ENCODE measurements at regions not wholly inside any gene's neighbourhood (a gene's known extent, or its start where the extent isn't known, plus 50 kb on each side); places are given as distances from the start of the nearest gene placed in this dataset.

DNA sequence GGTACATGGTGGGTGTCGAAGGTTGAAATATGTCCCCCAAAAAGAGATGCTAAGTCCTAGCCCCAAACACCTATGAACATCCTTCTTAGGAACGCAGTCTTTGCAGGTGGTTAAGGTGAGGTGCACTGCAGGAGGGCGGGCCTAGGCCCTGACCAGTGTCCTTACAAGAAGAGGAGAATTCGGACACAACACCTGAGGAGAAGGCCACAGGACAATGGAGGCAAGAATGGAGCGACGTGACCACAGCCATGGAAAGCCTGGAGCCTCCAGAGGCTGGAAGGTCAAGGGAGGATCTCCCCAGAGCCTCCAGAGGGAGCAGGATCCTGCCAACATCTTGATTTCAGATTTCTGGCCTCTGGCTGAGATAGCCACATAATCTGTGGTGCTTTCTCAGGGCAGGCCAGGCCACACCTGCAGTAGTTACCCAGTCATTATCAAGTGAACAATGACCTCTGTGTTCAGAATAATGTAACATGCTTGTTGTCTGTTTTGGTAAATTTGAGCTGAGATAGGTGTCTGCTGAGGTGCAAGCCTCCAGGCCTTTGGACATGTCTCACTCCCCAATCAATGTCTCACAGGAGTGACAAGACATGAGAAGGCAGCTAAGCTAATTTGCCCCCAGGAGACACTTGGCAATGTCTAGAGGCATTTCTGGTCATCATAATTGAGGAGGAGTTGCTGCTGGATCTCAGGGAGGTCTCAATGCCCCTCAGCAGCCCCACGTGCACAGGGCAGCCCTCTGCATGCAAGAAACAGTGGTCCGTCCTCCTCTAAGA, 498.9 kb downstream of the BRD1 start:
- peak in 1 of 7 donors; percentile 13 for DNase-seq
- 73 to 82% (median 78%) methylated on average over 7 to 8 of the region's 8 CpGs for WGBS, 4 donors
- TF ChIP-seq POLR2A (IDR thresholded peaks at IDR 0.05), result no peak
- TF ChIP-seq, protein P1, sequence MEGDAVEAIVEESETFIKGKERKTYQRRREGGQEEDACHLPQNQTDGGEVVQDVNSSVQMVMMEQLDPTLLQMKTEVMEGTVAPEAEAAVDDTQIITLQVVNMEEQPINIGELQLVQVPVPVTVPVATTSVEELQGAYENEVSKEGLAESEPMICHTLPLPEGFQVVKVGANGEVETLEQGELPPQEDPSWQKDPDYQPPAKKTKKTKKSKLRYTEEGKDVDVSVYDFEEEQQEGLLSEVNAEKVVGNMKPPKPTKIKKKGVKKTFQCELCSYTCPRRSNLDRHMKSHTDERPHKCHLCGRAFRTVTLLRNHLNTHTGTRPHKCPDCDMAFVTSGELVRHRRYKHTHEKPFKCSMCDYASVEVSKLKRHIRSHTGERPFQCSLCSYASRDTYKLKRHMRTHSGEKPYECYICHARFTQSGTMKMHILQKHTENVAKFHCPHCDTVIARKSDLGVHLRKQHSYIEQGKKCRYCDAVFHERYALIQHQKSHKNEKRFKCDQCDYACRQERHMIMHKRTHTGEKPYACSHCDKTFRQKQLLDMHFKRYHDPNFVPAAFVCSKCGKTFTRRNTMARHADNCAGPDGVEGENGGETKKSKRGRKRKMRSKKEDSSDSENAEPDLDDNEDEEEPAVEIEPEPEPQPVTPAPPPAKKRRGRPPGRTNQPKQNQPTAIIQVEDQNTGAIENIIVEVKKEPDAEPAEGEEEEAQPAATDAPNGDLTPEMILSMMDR (IDR thresholded peaks at IDR 0.05), result no peak
- intact Hi-C loops (cut with DNase I), result no loop called here
- Histone ChIP-seq H3K4me1 (replicated peaks in 1 of 2) (no peaks in the 10 kb centered on the region), H3K4me3 (no peak overlapping the region), H3K36me3 (replicated peaks in 1 of 2) (no peaks in the 10 kb centered on the region), H3K9me3 (replicated peaks in 1 of 3) (no peaks in the 10 kb centered on the region), H3K27me3 (no peaks in the 10 kb centered on the region), H3K27ac (peak overlapping the region in 1 of 5 donors; percentile 22)

DNA sequence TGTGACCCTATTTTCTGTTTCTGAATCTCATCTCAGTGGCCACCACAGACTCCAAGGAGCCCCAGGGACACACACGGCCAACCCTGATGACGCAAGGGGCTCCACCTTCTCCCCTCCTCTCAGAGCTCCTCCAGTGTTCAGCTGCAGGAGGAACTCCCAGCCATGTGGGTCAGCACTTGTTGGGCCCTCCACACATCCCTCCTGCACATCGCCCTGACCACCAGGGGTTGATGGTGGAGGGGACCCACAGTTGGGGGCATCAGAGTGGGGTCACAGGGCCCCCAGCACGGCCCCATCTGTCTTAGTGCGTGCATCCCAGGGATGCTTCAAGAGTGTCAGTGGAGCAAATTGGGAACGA, 499.6 kb downstream of the BRD1 start:
- no peaks in the 10 kb centered on the region for H3K4me1 ChIP-seq (replicated peaks in 1 of 2)
- TF ChIP-seq, protein P1 (IDR thresholded peaks at IDR 0.05), result no peak
- TF ChIP-seq POLR2A (IDR thresholded peaks at IDR 0.05), result no peak
- peak in 1 of 7 donors; percentile 28 for DNase-seq
- H3K27ac ChIP-seq, result peak overlapping the region in 1 of 5 donors; percentile 22
- 61 to 80% (median 73%) methylated on average over 2 to 6 of the region's 6 CpGs for WGBS, 4 donors
- H3K4me3 ChIP-seq, result no peak overlapping the region
- no peaks in the 10 kb centered on the region for H3K27me3 ChIP-seq
- H3K9me3 ChIP-seq (replicated peaks in 1 of 3), result no peaks in the 10 kb centered on the region
- no peaks in the 10 kb centered on the region for H3K36me3 ChIP-seq (replicated peaks in 1 of 2)
- intact Hi-C loops (cut with DNase I), result no loop called here

DNA sequence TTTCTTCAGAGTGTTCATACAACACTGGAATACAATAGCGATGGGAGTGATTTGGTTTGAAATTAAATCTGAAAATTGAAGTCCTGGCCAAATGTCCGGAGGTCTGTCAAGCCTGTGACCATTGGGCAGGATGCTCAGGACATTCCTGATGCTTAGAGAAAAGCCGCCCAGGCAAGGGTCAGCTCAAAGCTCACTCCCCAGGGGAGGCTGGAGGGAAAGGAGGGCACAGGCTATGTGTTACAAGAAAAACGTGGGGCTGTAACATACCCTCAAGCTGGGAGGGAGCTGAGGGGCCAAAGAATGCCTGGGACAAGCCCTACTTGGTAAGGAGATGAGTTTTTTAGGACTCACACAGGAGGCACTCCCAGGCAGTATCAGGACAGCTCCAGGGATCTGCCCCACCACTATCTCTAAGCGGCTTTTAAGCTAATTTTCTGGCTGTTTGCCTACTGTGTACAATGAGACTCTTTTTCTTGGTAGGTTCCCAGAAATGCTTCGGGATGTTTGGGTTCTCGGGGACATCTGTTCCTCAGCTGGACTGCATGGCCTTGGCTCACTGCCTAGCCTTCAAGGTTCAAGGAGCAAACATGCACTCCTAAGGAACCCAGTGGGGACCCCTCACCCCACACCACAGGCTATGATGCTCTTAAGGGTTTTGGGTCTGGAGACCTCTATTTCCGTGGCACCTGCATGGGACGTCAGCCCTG, 500.1 kb downstream of the BRD1 start:
- Histone ChIP-seq H3K27me3 (no peaks in the 10 kb centered on the region), H3K9me3 (replicated peaks in 1 of 3) (no peaks in the 10 kb centered on the region), H3K4me3 (no peak overlapping the region), H3K4me1 (replicated peaks in 1 of 2) (no peaks in the 10 kb centered on the region), H3K36me3 (replicated peaks in 1 of 2) (no peaks in the 10 kb centered on the region), H3K27ac (no peak overlapping the region)
- peak in 1 of 7 donors; percentile 31 for DNase-seq
- no peak for TF ChIP-seq POLR2A (IDR thresholded peaks at IDR 0.05)
- TF ChIP-seq, protein P1 (IDR thresholded peaks at IDR 0.05), result no peak
- intact Hi-C loops (cut with DNase I), result no loop called here
- WGBS, 4 donors, result 60 to 73% (median 63%) methylated on average over 9 of the region's 9 CpGs

DNA sequence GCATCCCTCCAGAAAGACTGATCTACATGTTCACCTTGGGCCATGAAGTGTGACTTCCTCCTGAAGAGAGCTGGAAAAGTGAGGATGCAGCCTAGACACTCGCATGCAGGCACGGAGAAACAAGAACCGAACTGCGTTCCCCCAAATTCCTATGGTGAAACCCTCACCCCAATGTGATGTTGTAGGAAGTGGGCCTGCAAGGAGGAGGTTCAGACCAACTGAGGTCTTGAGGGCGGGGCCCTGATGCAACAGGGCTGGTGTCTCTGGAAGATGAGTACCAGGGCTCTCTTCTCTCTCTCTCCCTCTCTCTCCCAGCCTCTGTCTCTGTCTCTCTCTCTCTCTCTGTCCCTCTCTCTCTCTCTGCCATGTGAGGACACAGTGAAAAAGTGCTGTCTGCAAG, 501.1 kb downstream of the BRD1 start:
- no peaks in the 10 kb centered on the region for H3K9me3 ChIP-seq (replicated peaks in 1 of 3)
- DNase-seq, result peak in 1 of 7 donors; percentile 23
- H3K27ac ChIP-seq, result no peak overlapping the region
- 76 to 82% (median 77%) methylated on average over 5 of the region's 5 CpGs for WGBS, 4 donors
- no peaks in the 10 kb centered on the region for H3K4me1 ChIP-seq (replicated peaks in 1 of 2)
- TF ChIP-seq, protein P1 (IDR thresholded peaks at IDR 0.05), result no peak
- no peak for TF ChIP-seq POLR2A (IDR thresholded peaks at IDR 0.05)
- intact Hi-C loops (cut with DNase I), result no loop called here
- no peaks in the 10 kb centered on the region for H3K36me3 ChIP-seq (replicated peaks in 1 of 2)
- no peak overlapping the region for H3K4me3 ChIP-seq
- peaks cover 6% of the 10 kb centered on the region for H3K27me3 ChIP-seq

All from adrenal gland (tissue), 9 donors.